GM23338 (cell line): ENCODE measurements at regions not wholly inside any gene's neighbourhood (a gene's known extent, or its start where the extent isn't known, plus 50 kb on each side); places are given as distances from the start of the nearest gene placed in this dataset.

Experiments used
- ATAC-seq: fragments of 200-7000 bp; cut with Tn5 transposase; 3 replicates; pipeline ENCODE4 v1.9.1; 2020
- DNase-seq: peaks from one replicate; pipeline ENCODE4 v3.0.0-alpha.2; 2015; ENCODE audit warnings: low spot score
- H2AFZ ChIP-seq: fragments of 200-600 bp; sonication (generic); 2 replicates; pipeline ENCODE4 v1.8.0; 2016; ENCODE audit warnings: antibody characterized with exemption, mild to moderate bottlenecking, moderate library complexity
- H3F3A ChIP-seq: fragments of 200-600 bp; sonication (generic); replicated peaks from 2 replicates; pipeline ENCODE4 v1.8.0; 2017; ENCODE audit warnings: antibody characterized with exemption, mixed run types, low read depth
- H3K27ac ChIP-seq: fragments of 200-600 bp; sonication (generic); 2 replicates; pipeline ENCODE4 v1.6.1; 2016; ENCODE audit warnings: low read depth
- H3K27me3 ChIP-seq: fragments of 200-600 bp; sonication (generic); 2 replicates; pipeline ENCODE4 v1.8.0; 2016; ENCODE audit warnings: mild to moderate bottlenecking, mixed run types, moderate library complexity; ENCODE audit not compliant: insufficient read depth
- H3K36me3 ChIP-seq: fragments of 200-600 bp; sonication (generic); 2 replicates; pipeline ENCODE4 v1.8.0; 2016; ENCODE audit warnings: mild to moderate bottlenecking; ENCODE audit not compliant: insufficient read depth
- H3K4me1 ChIP-seq: fragments of 200-600 bp; sonication (generic); 2 replicates; pipeline ENCODE4 v1.8.0; 2016; ENCODE audit warnings: mild to moderate bottlenecking, moderate library complexity; ENCODE audit not compliant: insufficient read depth
- H3K4me2 ChIP-seq: fragments of 200-600 bp; sonication (generic); 2 replicates; pipeline ENCODE4 v1.7.1; 2017; ENCODE audit warnings: mixed run types
- H3K4me3 ChIP-seq: fragments of 200-600 bp; sonication (generic); 2 replicates; pipeline ENCODE4 v1.6.1; 2016; ENCODE audit warnings: mixed run types
- H3K79me2 ChIP-seq: fragments of 200-600 bp; sonication (generic); replicated peaks from 2 replicates; pipeline ENCODE4 v1.8.0; 2017; ENCODE audit warnings: mild to moderate bottlenecking; ENCODE audit not compliant: insufficient read depth
- H3K9me2 ChIP-seq: fragments of 200-600 bp; sonication (generic); 2 replicates; pipeline ENCODE4 v1.8.0; 2017; ENCODE audit not compliant: insufficient read depth
- H4K20me1 ChIP-seq: fragments of 200-600 bp; sonication (generic); replicated peaks from 2 replicates; pipeline ENCODE4 v1.8.0; 2017; ENCODE audit warnings: mild to moderate bottlenecking; ENCODE audit not compliant: insufficient read depth
- H3K27ac Mint-ChIP-seq: 2 replicates; pipeline ENCODE4 v1.8.0; 2020; ENCODE audit warnings: inconsistent platforms, mild to moderate bottlenecking, moderate library complexity, mixed read lengths
- H3K27me3 Mint-ChIP-seq: 3 replicates; pipeline ENCODE4 v1.8.0; 2022; ENCODE audit warnings: low read depth, mild to moderate bottlenecking, moderate library complexity, mixed read lengths, inconsistent platforms; ENCODE audit not compliant: insufficient read depth, poor library complexity
- H3K36me3 Mint-ChIP-seq: 3 replicates; pipeline ENCODE4 v1.8.0; 2021; ENCODE audit warnings: low read depth, mild to moderate bottlenecking, inconsistent platforms, moderate library complexity, mixed read lengths
- H3K4me1 Mint-ChIP-seq: 3 replicates; pipeline ENCODE4 v1.8.0; 2020; ENCODE audit warnings: mild to moderate bottlenecking, inconsistent platforms, mixed read lengths
- H3K4me3 Mint-ChIP-seq: 3 replicates; pipeline ENCODE4 v1.8.0; 2021; ENCODE audit warnings: moderate library complexity, mild to moderate bottlenecking, inconsistent platforms, mixed read lengths
- H3K9me3 Mint-ChIP-seq: 3 replicates; pipeline ENCODE4 v1.8.0; 2020; ENCODE audit warnings: moderate library complexity, mild to moderate bottlenecking, inconsistent platforms, mixed read lengths
- CREB1 ChIP-seq: fragments of 250-450 bp; sonication (Bioruptor Pico); IDR thresholded peaks from 2 replicates; pipeline ENCODE4 v1.5.0; 2020; ENCODE audit warnings: low read depth, mild to moderate bottlenecking, moderate library complexity
- EZH2 ChIP-seq: fragments of 200-600 bp; sonication (generic); IDR thresholded peaks from one replicate; pipeline ENCODE4 v1.8.0; 2017; ENCODE audit warnings: antibody characterized with exemption, mild to moderate bottlenecking, low read depth; ENCODE audit not compliant: unreplicated experiment
- EZH2phosphoT487 ChIP-seq: fragments of 200-600 bp; sonication (generic); IDR thresholded peaks from one replicate; pipeline ENCODE4 v1.8.1; 2018; ENCODE audit warnings: antibody characterized with exemption; ENCODE audit not compliant: unreplicated experiment
- NANOG ChIP-seq: IDR thresholded peaks from 2 replicates; pipeline ENCODE4 v1.6.1; 2016; ENCODE audit warnings: antibody characterized with exemption, borderline replicate concordance
- POLR2AphosphoS5 ChIP-seq: IDR thresholded peaks from 2 replicates; pipeline ENCODE4 v1.6.1; 2016; ENCODE audit warnings: antibody characterized with exemption, low read depth
- STAT1 ChIP-seq: IDR thresholded peaks from one replicate; pipeline ENCODE4 v1.6.1; 2016; ENCODE audit warnings: antibody characterized with exemption; ENCODE audit not compliant: unreplicated experiment
- ZNF331 ChIP-seq: fragments of 250-450 bp; sonication (Bioruptor Pico); IDR thresholded peaks from 2 replicates; pipeline ENCODE4 v1.5.0; 2020; ENCODE audit warnings: low read depth, mild to moderate bottlenecking, moderate library complexity
- TF ChIP-seq, protein P1 (sequence below), 2 experiments: fragments of 200-600 bp in 1 of 2; sonication (generic) in 1 of 2; conservative IDR thresholded peaks; 2 replicates each; pipeline versions ENCODE4 v1.5.1 to v1.6.1; 2016 to 2017; ENCODE audit warnings: antibody characterized with exemption in 2 of 2, low read depth in 2 of 2, mild to moderate bottlenecking in 2 of 2, moderate library complexity in 1 of 2
- TF ChIP-seq, protein P2 (sequence below): IDR thresholded peaks from one replicate; pipeline ENCODE4 v1.6.1; 2018; ENCODE audit warnings: antibody characterized with exemption; ENCODE audit not compliant: unreplicated experiment
- TF ChIP-seq, protein P3 (sequence below): fragments of 250-450 bp; sonication (Bioruptor Pico); IDR thresholded peaks from 2 replicates; pipeline ENCODE4 v1.5.0; 2020; ENCODE audit warnings: mild to moderate bottlenecking, moderate library complexity

DNA sequence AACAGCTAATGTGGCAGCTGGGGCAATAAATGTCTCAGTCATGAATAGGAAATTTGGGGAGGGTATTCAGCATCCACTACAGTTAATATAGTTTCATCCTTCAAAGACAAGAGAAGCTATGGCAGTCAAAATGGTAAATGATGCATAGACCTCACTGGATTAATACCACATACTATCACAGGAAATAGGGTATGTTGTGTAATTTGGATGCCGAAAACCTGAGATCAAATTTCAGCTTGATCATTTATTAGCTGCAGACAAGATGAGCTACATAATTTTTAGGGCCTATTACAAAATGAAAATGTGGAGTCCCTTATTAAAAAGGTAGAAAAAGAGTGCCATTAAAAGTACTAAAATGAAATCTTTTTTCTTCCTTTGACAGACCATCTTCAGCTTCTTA, 112.6 kb upstream of the MTAP start:
- Histone ChIP-seq H3K4me2 (no peak overlapping the region), H3K36me3 (no peaks in the 10 kb centered on the region), H3K27ac (no peak overlapping the region), H2AFZ (no peak overlapping the region), H3F3A (no peaks in the 10 kb centered on the region), H3K79me2 (no peaks in the 10 kb centered on the region), H3K4me3 (no peak overlapping the region), H3K9me2 (no peaks in the 10 kb centered on the region), H3K27me3 (no peaks in the 10 kb centered on the region), H4K20me1 (no peaks in the 10 kb centered on the region), H3K4me1 (no peaks in the 10 kb centered on the region)
- DNase-seq, result no peak
- no peak overlapping the region for H3K4me3 Mint-ChIP-seq
- H3K27me3 Mint-ChIP-seq, result peaks cover 2% of the 10 kb centered on the region
- no peak for ATAC-seq
- no peaks in the 10 kb centered on the region; the same call in 2 of the 3 replicates for H3K36me3 Mint-ChIP-seq
- TF ChIP-seq ZNF331 (CRISPR knock-in tag) (no peak), POLR2AphosphoS5 (no peak), STAT1 (no peak), EZH2phosphoT487 (no peak)
- H3K27ac Mint-ChIP-seq, result no peak overlapping the region
- H3K9me3 Mint-ChIP-seq, result no peaks in the 10 kb centered on the region
- H3K4me1 Mint-ChIP-seq, result peaks cover 3% of the 10 kb centered on the region; the same call in 2 of the 3 replicates

DNA sequence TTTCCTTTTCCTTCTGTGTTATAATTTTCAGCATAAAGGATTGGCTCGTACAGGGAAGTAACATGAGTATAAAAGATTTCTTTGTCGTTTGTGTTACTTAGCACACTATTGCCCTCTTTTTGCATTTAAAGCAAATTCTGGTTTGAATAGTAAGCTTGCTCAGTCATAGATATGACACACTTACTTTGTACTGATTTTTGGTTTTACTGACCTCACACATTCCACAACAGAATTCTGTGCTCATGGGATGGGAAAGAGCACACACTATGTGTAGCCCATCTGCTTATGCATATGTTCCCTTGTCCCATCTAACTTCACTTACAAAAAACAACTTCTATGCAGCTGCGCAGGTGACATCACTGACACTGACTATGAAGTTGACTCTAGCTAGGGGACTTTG, 111.9 kb upstream of the MTAP start:
- no peaks in the 10 kb centered on the region for H3K27me3 ChIP-seq
- no peaks in the 10 kb centered on the region for H3K79me2 ChIP-seq
- Mint-ChIP-seq H3K36me3 (peaks cover 3% of the 10 kb centered on the region; the same call in 2 of the 3 replicates), H3K9me3 (no peaks in the 10 kb centered on the region; the same call in 2 of the 3 replicates), H3K27ac (no peak overlapping the region), H3K4me3 (no peak overlapping the region), H3K4me1 (peaks cover under 1% of the 10 kb centered on the region; the same call in 2 of the 3 replicates), H3K27me3 (no peaks in the 10 kb centered on the region)
- no peak overlapping the region for H2AFZ ChIP-seq
- H3K4me1 ChIP-seq, result no peaks in the 10 kb centered on the region
- H3K27ac ChIP-seq, result no peak overlapping the region
- H3K4me2 ChIP-seq, result no peak overlapping the region
- H4K20me1 ChIP-seq, result no peaks in the 10 kb centered on the region
- no peaks in the 10 kb centered on the region for H3F3A ChIP-seq
- DNase-seq (no peak), ATAC-seq (no peak)
- no peaks in the 10 kb centered on the region for H3K9me2 ChIP-seq
- H3K4me3 ChIP-seq, result no peak overlapping the region
- H3K36me3 ChIP-seq, result no peaks in the 10 kb centered on the region
- no peak for TF ChIP-seq NANOG
- no peak for TF ChIP-seq EZH2
- no peak for TF ChIP-seq EZH2phosphoT487
- no peak for TF ChIP-seq CREB1 (CRISPR knock-in tag)
- TF ChIP-seq, protein P1, sequence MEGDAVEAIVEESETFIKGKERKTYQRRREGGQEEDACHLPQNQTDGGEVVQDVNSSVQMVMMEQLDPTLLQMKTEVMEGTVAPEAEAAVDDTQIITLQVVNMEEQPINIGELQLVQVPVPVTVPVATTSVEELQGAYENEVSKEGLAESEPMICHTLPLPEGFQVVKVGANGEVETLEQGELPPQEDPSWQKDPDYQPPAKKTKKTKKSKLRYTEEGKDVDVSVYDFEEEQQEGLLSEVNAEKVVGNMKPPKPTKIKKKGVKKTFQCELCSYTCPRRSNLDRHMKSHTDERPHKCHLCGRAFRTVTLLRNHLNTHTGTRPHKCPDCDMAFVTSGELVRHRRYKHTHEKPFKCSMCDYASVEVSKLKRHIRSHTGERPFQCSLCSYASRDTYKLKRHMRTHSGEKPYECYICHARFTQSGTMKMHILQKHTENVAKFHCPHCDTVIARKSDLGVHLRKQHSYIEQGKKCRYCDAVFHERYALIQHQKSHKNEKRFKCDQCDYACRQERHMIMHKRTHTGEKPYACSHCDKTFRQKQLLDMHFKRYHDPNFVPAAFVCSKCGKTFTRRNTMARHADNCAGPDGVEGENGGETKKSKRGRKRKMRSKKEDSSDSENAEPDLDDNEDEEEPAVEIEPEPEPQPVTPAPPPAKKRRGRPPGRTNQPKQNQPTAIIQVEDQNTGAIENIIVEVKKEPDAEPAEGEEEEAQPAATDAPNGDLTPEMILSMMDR (conservative IDR thresholded peaks at IDR 0.05; ENCODE audit: low read depth in 2 of 2), result no peak
- TF ChIP-seq, protein P2, sequence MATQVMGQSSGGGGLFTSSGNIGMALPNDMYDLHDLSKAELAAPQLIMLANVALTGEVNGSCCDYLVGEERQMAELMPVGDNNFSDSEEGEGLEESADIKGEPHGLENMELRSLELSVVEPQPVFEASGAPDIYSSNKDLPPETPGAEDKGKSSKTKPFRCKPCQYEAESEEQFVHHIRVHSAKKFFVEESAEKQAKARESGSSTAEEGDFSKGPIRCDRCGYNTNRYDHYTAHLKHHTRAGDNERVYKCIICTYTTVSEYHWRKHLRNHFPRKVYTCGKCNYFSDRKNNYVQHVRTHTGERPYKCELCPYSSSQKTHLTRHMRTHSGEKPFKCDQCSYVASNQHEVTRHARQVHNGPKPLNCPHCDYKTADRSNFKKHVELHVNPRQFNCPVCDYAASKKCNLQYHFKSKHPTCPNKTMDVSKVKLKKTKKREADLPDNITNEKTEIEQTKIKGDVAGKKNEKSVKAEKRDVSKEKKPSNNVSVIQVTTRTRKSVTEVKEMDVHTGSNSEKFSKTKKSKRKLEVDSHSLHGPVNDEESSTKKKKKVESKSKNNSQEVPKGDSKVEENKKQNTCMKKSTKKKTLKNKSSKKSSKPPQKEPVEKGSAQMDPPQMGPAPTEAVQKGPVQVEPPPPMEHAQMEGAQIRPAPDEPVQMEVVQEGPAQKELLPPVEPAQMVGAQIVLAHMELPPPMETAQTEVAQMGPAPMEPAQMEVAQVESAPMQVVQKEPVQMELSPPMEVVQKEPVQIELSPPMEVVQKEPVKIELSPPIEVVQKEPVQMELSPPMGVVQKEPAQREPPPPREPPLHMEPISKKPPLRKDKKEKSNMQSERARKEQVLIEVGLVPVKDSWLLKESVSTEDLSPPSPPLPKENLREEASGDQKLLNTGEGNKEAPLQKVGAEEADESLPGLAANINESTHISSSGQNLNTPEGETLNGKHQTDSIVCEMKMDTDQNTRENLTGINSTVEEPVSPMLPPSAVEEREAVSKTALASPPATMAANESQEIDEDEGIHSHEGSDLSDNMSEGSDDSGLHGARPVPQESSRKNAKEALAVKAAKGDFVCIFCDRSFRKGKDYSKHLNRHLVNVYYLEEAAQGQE, result no peak
- no peak for TF ChIP-seq ZNF331 (CRISPR knock-in tag)
- TF ChIP-seq, protein P3, sequence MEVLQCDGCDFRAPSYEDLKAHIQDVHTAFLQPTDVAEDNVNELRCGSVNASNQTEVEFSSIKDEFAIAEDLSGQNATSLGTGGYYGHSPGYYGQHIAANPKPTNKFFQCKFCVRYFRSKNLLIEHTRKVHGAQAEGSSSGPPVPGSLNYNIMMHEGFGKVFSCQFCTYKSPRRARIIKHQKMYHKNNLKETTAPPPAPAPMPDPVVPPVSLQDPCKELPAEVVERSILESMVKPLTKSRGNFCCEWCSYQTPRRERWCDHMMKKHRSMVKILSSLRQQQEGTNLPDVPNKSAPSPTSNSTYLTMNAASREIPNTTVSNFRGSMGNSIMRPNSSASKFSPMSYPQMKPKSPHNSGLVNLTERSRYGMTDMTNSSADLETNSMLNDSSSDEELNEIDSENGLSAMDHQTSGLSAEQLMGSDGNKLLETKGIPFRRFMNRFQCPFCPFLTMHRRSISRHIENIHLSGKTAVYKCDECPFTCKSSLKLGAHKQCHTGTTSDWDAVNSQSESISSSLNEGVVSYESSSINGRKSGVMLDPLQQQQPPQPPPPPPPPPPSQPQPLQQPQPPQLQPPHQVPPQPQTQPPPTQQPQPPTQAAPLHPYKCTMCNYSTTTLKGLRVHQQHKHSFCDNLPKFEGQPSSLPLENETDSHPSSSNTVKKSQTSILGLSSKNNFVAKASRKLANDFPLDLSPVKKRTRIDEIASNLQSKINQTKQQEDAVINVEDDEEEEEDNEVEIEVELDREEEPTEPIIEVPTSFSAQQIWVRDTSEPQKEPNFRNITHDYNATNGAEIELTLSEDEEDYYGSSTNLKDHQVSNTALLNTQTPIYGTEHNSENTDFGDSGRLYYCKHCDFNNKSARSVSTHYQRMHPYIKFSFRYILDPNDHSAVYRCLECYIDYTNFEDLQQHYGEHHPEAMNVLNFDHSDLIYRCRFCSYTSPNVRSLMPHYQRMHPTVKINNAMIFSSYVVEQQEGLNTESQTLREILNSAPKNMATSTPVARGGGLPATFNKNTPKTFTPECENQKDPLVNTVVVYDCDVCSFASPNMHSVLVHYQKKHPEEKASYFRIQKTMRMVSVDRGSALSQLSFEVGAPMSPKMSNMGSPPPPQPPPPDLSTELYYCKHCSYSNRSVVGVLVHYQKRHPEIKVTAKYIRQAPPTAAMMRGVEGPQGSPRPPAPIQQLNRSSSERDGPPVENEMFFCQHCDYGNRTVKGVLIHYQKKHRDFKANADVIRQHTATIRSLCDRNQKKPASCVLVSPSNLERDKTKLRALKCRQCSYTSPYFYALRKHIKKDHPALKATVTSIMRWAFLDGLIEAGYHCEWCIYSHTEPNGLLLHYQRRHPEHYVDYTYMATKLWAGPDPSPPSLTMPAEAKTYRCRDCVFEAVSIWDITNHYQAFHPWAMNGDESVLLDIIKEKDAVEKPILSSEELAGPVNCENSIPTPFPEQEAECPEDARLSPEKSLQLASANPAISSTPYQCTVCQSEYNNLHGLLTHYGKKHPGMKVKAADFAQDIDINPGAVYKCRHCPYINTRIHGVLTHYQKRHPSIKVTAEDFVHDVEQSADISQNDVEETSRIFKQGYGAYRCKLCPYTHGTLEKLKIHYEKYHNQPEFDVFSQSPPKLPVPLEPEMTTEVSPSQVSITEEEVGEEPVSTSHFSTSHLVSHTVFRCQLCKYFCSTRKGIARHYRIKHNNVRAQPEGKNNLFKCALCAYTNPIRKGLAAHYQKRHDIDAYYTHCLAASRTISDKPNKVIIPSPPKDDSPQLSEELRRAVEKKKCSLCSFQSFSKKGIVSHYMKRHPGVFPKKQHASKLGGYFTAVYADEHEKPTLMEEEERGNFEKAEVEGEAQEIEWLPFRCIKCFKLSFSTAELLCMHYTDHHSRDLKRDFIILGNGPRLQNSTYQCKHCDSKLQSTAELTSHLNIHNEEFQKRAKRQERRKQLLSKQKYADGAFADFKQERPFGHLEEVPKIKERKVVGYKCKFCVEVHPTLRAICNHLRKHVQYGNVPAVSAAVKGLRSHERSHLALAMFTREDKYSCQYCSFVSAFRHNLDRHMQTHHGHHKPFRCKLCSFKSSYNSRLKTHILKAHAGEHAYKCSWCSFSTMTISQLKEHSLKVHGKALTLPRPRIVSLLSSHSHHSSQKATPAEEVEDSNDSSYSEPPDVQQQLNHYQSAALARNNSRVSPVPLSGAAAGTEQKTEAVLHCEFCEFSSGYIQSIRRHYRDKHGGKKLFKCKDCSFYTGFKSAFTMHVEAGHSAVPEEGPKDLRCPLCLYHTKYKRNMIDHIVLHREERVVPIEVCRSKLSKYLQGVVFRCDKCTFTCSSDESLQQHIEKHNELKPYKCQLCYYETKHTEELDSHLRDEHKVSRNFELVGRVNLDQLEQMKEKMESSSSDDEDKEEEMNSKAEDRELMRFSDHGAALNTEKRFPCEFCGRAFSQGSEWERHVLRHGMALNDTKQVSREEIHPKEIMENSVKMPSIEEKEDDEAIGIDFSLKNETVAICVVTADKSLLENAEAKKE (CRISPR knock-in tag), result no peak
- no peak for TF ChIP-seq POLR2AphosphoS5
